Stimulated activated naive CD8-positive, alpha-beta T cell treated with anti-CD3 and anti-CD28 coated beads, Interleukin-15, amount 100 ng/mL, for 72 hours (primary cell): ENCODE measurements at regions not wholly inside any gene's neighbourhood (a gene's known extent, or its start where the extent isn't known, plus 50 kb on each side); places are given as distances from the start of the nearest gene placed in this dataset.
A peak's percentile ranks its signal among the peaks of the same experiment; 100 is the strongest.

Source experiments
- ATAC-seq: fragments of 150-1000 bp; cut with Tn5 transposase; 2 replicates; pipeline ENCODE4 v1.10.0; 2021; ENCODE audit warnings: mild to moderate bottlenecking, moderate library complexity
- DNase-seq, 2 donors: peaks; one replicate each; pipeline ENCODE4 v3.0.0; 2021 to 2022
- H3K27ac Mint-ChIP-seq, 2 donors: one replicate each; pipeline ENCODE4 v1.8.0; 2022; ENCODE audit warnings: mild to moderate bottlenecking in 2 of 2, mixed read lengths in 2 of 2, moderate library complexity in 2 of 2
- H3K27me3 Mint-ChIP-seq: one replicate; pipeline ENCODE4 v1.8.0; 2022; ENCODE audit warnings: mixed read lengths
- H3K4me1 Mint-ChIP-seq: one replicate; pipeline ENCODE4 v1.8.0; 2022; ENCODE audit warnings: mild to moderate bottlenecking, mixed read lengths
- H3K4me3 Mint-ChIP-seq, 2 donors: one replicate each; pipeline ENCODE4 v1.8.0; 2022; ENCODE audit warnings: mild to moderate bottlenecking in 2 of 2, mixed read lengths in 2 of 2, moderate library complexity in 1 of 2
- H3K9me3 Mint-ChIP-seq, 2 donors: one replicate each; pipeline ENCODE4 v1.8.0; 2022; ENCODE audit warnings: mixed read lengths in 2 of 2

DNA sequence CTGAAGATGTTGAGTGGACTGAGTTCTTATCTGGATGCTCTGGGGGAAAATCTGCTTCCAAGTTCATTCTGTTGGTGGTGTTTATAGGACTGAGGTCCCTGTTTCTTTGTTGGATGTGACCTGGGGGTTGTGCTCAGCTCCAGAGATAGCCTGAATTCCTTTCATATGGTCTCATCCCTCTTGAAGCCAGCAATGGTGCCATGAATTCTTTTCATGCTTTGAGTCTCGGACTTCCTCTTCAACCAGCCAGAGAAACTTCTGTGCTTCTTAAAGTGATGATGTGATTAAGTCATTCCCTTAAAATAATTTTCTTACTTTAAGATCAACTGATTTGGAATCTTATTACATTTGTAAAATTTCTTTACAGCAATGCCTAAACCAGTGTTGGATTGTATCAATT lies 233.8 kb upstream of the UGT8 start:
- Mint-ChIP-seq H3K9me3 (no peaks in the 10 kb centered on the region), H3K27ac (no peak overlapping the region), H3K27me3 (no peaks in the 10 kb centered on the region), H3K4me1 (no peaks in the 10 kb centered on the region), H3K4me3 (no peak overlapping the region)
- no peak for ATAC-seq
- DNase-seq: no peak

DNA sequence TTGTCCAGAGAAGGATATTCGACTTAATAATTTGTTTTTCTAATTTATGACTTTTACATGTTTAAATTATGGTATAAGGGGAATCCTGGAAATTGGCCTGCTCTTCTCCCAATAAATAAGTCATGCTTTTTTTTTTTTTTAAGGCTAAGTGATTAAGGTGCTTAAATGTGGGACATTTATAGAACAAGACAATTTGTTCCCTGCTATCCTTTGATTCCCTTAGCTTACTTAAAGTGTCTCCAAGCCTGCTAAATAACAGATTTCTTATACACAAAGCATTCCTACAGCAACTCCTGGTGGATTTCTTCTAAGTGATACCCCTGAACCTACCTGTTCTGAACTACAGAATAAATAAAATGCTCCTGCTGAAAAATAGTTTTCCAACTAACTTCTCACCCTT lies 233.0 kb upstream of the UGT8 start:
- ATAC-seq (no peak), DNase-seq (no peak)
- H3K9me3 Mint-ChIP-seq: no peaks in the 10 kb centered on the region
- H3K27me3 Mint-ChIP-seq: no peaks in the 10 kb centered on the region
- no peaks in the 10 kb centered on the region for H3K4me1 Mint-ChIP-seq
- H3K4me3 Mint-ChIP-seq: no peak overlapping the region
- H3K27ac Mint-ChIP-seq: peak overlapping the region in 1 of 2 donors; percentile 4

DNA sequence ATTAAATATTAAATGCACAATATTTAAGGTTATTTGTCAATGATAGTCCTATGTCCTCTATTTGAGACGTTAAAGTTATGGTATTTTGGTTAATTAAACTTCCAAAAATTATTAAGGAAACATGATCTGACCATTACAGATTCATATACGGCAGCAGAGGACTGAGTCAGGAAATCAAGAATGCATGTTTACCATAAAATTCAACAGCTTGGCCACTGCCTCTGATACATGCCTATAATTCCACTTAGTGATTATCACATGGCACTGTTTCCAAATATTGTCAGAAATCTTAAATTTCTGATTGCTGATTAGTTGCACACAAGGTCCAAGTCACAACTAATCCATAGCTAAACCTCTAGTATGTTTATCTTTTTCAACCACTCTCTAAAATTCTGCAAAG lies 232.2 kb upstream of the UGT8 start:
- Mint-ChIP-seq H3K4me3 (no peak overlapping the region), H3K27me3 (no peaks in the 10 kb centered on the region)
- no peak for ATAC-seq

DNA sequence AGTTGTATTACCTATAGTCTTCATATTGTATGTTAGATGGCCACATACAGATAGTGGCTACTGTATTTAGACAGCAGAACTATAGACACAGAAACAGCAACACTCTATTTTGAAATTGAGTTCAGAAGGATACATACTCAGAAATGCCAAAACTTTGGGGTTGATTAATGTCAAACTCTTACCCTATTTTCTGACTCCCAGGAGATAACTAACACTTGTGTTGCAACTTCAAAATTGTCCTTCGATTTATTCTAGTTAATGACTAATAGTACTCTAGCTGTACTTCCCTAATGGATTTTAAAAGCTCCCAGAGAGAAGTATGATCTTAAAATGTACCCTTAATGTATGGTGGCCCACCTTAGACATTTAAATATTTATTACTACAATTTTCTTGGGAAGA lies 229.9 kb upstream of the UGT8 start:
- no peaks in the 10 kb centered on the region for H3K9me3 Mint-ChIP-seq
- H3K27me3 Mint-ChIP-seq: peaks cover 8% of the 10 kb centered on the region
- DNase-seq (no peak), ATAC-seq (no peak)
- H3K4me3 Mint-ChIP-seq: no peak overlapping the region
- no peak overlapping the region for H3K27ac Mint-ChIP-seq
- H3K4me1 Mint-ChIP-seq: no peaks in the 10 kb centered on the region

More for the DNA sequence above, 232.2 kb upstream of the UGT8 start:
- DNase-seq: no peak
- Mint-ChIP-seq H3K4me1 (no peaks in the 10 kb centered on the region), H3K9me3 (no peaks in the 10 kb centered on the region), H3K27ac (no peak overlapping the region)

DNA sequence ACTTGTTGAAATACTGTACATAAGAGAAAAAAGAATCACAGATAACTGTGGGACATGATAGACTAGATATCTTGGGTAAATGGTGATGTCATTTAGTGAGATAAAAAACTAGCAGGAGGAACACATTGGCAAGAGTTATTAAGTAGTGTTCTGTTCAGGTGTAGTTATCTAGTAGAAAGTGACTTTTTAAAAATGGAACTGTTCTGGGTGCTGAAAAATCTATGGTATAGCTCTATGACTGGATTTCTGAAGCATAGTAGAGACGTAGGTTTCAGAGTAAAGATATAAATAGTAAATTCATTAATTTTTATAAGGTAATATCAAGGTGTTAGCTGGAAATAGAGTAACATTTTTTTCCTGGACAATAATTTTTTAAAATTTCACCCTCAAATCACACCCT lies 225.1 kb upstream of the UGT8 start:
- Mint-ChIP-seq H3K4me1 (no peaks in the 10 kb centered on the region), H3K9me3 (no peaks in the 10 kb centered on the region), H3K27ac (no peak overlapping the region), H3K4me3 (no peak overlapping the region), H3K27me3 (peaks cover 23% of the 10 kb centered on the region)
- ATAC-seq (no peak), DNase-seq (no peak)

DNA sequence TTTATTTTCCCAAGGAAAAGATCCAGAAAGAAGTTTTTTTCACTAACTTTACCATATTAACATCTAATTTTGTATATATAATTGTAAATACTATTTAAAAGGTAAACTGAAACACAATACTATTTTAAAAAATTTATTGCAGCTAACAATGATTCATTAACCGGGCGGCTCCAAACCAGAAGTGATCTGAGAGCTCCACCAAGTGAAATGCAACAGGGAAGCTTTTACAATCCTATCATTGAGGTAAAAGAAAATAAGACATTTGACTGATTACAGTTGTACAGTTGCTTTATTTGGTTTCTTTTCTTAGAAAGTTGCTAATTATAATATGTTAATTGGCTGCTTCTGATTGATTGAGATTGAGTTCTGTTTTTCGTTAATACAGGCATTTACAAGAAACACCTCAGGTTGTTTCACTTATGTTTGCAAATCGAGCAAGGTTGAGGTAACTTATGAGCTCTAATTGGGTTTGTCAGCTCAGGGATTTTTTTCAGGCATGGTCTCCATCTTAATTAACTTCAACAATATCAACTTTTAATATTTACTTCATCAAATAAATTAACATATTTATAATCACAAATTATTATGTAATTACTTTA lies 220.2 kb upstream of the UGT8 start:
- no peak overlapping the region for H3K4me3 Mint-ChIP-seq
- H3K9me3 Mint-ChIP-seq: no peaks in the 10 kb centered on the region
- H3K27me3 Mint-ChIP-seq: peaks cover 17% of the 10 kb centered on the region
- no peak overlapping the region for H3K27ac Mint-ChIP-seq
- DNase-seq: no peak
- no peaks in the 10 kb centered on the region for H3K4me1 Mint-ChIP-seq
- no peak for ATAC-seq

DNA sequence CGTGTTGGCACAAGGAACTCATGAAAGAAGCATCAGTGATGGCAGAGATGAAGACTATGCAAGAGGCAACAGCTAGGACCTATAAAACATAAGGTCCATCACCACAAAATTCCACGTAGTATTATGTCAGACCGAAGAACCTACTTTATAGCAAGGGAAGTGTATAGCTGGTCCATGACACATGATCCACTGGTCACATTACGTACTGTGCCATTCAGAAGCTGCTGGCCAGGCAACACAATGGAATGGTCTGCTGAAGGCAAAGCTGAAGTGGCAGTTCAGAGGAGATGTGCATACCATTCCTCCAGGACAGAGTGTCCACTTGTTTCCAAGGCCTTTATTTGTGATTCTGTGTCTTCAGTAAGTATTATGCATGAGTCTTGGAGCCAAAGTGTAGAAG lies 215.5 kb upstream of the UGT8 start:
- DNase-seq: no peak
- no peaks in the 10 kb centered on the region for H3K4me1 Mint-ChIP-seq
- no peak overlapping the region for H3K4me3 Mint-ChIP-seq
- H3K27me3 Mint-ChIP-seq: peaks cover 3% of the 10 kb centered on the region
- H3K9me3 Mint-ChIP-seq: no peaks in the 10 kb centered on the region
- no peak overlapping the region for H3K27ac Mint-ChIP-seq
- peak; percentile 40 for ATAC-seq

DNA sequence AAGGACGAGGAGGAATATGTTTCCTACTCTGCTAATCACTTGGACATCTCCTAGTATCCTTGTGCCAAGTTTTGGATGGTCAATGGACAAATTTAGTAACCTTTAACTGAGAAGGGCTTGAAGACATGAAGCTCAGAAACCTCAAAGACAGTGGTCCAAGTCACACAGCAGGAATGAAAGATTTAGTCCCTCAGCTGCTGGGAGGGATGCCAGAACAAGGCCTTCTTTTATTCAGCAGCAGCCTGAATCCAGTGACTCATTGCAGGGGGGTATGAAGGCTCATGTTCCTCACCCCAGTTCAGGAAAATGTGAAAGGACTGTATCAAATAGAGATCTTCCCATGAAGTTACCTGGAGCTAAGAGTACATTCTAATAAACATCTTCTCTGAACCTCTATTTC lies 214.9 kb upstream of the UGT8 start:
- Mint-ChIP-seq H3K27me3 (peaks cover 9% of the 10 kb centered on the region), H3K4me3 (no peak overlapping the region), H3K9me3 (no peaks in the 10 kb centered on the region), H3K27ac (no peak overlapping the region), H3K4me1 (no peaks in the 10 kb centered on the region)
- DNase-seq (no peak), ATAC-seq (no peak)

DNA sequence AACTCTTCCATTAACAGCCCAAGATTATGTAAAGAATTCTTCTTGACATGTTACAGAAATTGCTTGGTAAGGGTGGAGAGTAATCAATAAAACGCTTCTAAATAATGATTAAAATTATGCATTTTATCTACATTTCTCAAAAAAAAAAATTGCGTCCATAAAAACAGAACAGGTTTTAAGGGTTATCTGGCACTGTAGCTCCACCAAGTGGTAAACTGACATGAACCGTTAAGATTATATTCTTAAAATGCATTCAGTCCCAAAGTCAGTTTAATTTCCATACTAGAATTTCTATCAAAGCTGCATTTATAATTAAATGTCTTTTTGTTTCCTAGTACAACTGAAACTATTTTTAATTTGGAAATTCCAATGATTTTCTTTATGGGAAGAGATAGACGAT lies 214.0 kb upstream of the UGT8 start:
- Mint-ChIP-seq H3K27ac (no peak overlapping the region), H3K9me3 (no peaks in the 10 kb centered on the region), H3K4me3 (no peak overlapping the region), H3K4me1 (no peaks in the 10 kb centered on the region), H3K27me3 (peaks cover 17% of the 10 kb centered on the region)
- no peak for ATAC-seq
- DNase-seq: no peak

DNA sequence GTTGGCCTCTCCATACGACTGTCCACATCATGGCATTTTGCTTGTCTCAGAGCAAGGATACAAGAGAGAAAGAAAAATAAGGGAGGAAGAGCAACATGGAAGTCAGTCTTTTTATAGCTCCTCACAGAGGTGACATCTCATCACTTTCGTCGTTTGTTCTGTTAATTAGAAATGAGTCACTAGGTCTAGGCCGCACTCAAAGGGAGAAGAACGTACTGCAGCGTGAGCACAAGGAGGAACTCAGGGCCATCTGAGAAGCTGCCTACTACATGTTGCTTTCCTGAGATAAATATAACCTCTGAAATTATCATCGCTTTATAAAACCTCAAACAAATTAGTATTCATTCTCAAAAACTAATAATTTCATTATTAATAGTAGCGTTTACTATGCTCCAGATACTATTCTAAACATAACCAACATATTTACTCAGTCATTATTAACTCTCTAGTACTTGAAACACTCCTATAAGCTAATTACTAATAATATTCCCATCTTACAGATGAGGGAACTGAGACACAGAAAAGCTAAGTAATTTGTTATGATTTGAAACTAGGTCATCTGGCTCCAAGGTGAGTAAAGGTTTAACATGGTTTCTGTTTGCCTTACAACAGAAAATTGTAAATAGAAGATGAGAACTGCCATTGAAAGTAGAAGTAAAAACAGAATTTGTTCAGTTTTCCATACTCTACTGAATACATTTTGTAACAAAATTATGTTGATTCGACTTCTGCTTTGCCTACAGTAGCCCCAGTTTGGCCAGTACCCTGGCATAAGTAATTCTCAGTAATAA lies 213.2 kb upstream of the UGT8 start:
- Mint-ChIP-seq H3K4me1 (no peaks in the 10 kb centered on the region), H3K27ac (no peak overlapping the region), H3K4me3 (no peak overlapping the region), H3K9me3 (no peaks in the 10 kb centered on the region), H3K27me3 (peaks cover 18% of the 10 kb centered on the region)
- no peak for DNase-seq
- ATAC-seq: no peak

DNA sequence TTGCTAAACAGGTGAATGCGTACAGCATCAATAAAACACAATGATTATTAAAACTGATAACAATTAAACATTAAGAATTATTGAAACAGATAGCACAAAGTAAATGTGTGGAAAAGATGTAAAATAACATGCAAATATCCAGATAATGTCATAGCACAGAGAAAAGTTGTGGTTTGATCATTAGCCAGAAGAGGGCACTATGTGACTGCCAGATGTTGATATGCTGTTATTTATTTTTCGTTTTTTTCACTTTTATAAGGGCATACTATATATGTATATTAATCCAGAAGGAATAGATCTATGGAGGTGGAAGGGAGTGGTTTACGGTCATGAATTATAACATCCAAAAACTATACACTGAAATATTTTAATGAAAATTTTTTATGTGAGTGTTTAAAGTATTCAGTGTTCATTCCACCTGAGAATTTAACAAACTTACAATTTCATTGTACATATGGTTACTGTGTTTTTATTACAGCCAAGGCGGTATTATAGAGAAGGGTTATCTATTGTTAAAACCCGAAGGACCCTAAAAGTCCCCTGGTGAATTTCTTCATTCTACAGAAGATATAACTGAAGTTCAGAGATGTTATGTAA lies 211.9 kb upstream of the UGT8 start:
- Mint-ChIP-seq H3K27me3 (peaks cover 18% of the 10 kb centered on the region), H3K9me3 (no peaks in the 10 kb centered on the region), H3K27ac (no peak overlapping the region), H3K4me1 (no peaks in the 10 kb centered on the region), H3K4me3 (no peak overlapping the region)
- ATAC-seq (no peak), DNase-seq (no peak)

DNA sequence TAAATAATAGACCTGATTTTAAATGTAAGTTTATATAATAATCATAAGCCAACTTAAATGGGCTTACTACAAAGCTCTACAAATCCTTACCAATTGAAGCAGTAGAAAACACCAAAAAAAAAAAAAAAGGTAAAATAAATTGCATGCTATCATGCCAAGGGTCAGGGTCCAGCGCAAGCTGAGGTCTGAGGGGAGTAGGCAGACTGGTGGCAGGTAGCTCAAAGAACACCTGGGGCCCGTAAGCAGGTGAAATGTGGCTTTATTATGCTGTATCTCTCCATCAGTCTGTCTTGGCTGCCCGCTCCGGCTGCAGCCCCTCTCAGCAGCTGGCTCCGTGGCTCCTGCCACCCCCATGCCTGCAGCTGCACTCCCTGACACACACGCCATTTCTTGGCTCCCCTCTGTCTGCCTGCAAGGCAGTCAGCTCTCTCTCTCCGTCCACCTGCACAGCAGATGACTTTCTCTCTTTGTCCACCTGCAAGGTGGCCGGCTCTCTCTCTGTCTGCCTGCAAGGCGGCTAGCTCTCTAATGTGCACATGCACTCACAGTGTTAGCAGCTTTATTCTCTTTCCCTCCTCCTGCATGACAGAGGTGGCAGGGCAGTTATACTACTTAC lies 209.4 kb upstream of the UGT8 start:
- Mint-ChIP-seq H3K9me3 (no peaks in the 10 kb centered on the region), H3K4me1 (peaks cover 5% of the 10 kb centered on the region), H3K27ac (no peak overlapping the region), H3K27me3 (peaks cover 18% of the 10 kb centered on the region), H3K4me3 (no peak overlapping the region)
- DNase-seq (no peak), ATAC-seq (peak; percentile 35)

DNA sequence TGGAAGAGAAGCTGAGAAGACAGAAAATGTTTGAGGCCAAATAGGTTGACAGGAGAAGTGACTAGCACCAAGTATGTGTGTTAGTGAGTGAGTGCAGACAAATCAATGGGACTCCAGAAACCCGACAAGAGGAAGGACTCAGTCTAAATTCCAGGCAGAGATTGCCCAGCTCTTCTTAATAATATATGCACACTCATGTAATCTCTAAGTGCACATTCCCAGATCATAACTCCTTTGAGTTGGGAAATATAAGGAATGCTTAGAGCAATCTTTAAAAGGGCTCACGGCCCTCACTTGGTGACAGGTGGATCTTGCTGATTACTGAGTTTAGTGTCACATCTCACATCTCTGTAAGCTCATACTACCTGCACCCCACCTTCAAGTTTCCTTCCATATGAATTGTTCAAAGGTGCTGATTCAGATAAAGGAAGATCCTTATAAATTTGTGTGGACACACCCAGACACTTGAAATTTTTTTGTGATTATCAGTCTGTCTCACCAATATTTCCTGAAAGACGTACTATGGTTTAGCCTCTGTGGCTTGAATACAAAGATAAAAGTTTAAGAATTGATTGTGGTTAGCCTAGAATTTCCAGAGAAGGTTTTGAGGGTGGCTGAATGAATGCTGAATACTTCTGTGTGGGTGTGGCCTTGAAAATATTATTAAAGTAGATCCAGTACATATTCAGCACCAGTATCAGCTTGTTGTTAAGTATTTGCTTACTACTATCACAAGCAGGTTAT lies 205.1 kb upstream of the UGT8 start:
- no peaks in the 10 kb centered on the region for H3K9me3 Mint-ChIP-seq
- no peak for ATAC-seq
- no peak overlapping the region for H3K27ac Mint-ChIP-seq

DNA sequence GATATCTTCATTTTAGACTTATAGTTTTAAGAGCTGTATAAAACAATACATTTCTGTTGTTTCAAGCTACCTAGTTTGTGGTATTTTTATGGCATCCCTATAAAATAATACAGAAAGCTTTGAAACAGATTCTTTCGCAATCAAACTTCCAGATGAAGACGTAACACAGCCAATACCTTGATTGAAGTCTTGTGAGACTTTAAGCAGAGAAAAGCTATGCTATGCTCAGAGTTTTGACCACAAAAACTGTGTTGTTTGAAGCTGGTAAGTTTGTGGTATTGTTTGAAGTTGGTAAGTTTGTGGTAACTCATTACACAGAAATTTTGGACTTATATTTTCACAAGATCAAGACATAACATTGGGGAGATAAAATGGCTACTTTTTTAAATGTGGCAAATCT lies 201.8 kb upstream of the UGT8 start:
- ATAC-seq (no peak), DNase-seq (no peak)
- Mint-ChIP-seq H3K27ac (no peak overlapping the region), H3K27me3 (no peaks in the 10 kb centered on the region), H3K9me3 (no peaks in the 10 kb centered on the region), H3K4me1 (peaks cover 13% of the 10 kb centered on the region), H3K4me3 (no peak overlapping the region)

More for the DNA sequence above, 205.1 kb upstream of the UGT8 start:
- Mint-ChIP-seq H3K4me1 (peaks cover 13% of the 10 kb centered on the region), H3K4me3 (no peak overlapping the region), H3K27me3 (peaks cover 11% of the 10 kb centered on the region)
- DNase-seq: no peak

DNA sequence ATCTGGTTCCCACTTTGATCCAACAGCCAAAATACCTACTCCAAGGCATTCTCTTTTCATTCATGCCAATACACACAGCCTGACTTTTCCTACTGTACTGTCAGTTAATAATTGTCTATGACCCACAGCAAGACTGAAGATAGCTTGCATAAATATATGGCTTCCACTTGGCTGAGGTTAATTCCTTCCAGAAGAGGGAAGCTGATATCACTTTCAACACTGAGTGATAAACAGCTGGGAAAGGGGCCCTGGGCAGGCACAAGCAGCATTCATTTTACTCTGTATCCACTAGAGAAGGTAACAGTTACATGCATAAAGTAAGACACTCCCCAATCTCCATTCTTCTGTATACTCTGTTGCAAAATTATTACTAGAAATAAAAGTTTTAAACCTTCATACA lies 200.2 kb upstream of the UGT8 start:
- no peak for ATAC-seq
- no peaks in the 10 kb centered on the region for H3K27me3 Mint-ChIP-seq
- no peaks in the 10 kb centered on the region for H3K9me3 Mint-ChIP-seq
- H3K27ac Mint-ChIP-seq: no peak overlapping the region
- peaks cover 12% of the 10 kb centered on the region for H3K4me1 Mint-ChIP-seq
- DNase-seq: no peak
- no peak overlapping the region for H3K4me3 Mint-ChIP-seq

DNA sequence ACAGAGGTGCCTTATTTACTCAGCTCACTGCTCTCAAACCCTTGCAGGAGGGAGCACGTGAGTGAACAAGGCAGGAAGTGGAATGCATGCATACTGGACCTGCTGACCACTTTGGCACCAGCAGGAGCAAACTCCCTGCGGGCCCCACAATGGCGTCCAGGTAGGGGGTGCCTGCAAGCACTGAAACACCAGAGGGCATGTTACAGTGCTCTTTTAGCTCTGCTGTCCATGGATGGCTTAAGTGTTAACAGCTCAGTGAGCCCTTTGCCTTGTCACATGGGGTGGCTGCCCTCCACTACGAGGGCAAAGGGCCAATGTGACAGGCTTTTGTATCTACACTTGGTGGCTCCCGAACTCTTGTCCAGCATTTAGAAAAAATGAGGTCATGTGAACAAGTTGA lies 199.5 kb upstream of the UGT8 start:
- ATAC-seq (no peak), DNase-seq (no peak)
- Mint-ChIP-seq H3K4me1 (peaks cover 8% of the 10 kb centered on the region), H3K9me3 (no peaks in the 10 kb centered on the region), H3K27ac (no peak overlapping the region), H3K27me3 (no peaks in the 10 kb centered on the region), H3K4me3 (no peak overlapping the region)
